Mesenchymal stem cell (in vitro differentiated cells and primary cell): ENCODE measurements at regions not wholly inside any gene's neighbourhood (a gene's known extent, or its start where the extent isn't known, plus 50 kb on each side); places are given as distances from the start of the nearest gene placed in this dataset.

Experiments used
- DNase-seq: peaks from one replicate; pipeline ENCODE4 v3.0.0-alpha.2; 2013
- H2AFZ ChIP-seq: one replicate; pipeline ENCODE4 v1.6.1; 2013; ENCODE audit warnings: low read depth, mild to moderate bottlenecking, control low read depth, inconsistent platforms, low read length, moderate library complexity
- H2AK5ac ChIP-seq: 2 replicates; pipeline ENCODE4 v1.6.1; 2013; ENCODE audit warnings: low read length, moderate library complexity, mild to moderate bottlenecking, inconsistent platforms; ENCODE audit not compliant: severe bottlenecking
- H2BK120ac ChIP-seq: one replicate; pipeline ENCODE4 v1.6.1; 2013; ENCODE audit warnings: low read depth, mild to moderate bottlenecking, inconsistent platforms, low read length, moderate library complexity
- H2BK12ac ChIP-seq, 2 experiments: one replicate each; pipeline ENCODE4 v1.6.1; 2013; ENCODE audit warnings: inconsistent platforms in 2 of 2, low read length in 2 of 2, mild to moderate bottlenecking in 2 of 2, moderate library complexity in 2 of 2, control low read depth in 1 of 2
- H2BK15ac ChIP-seq: one replicate; pipeline ENCODE4 v1.6.1; 2013; ENCODE audit warnings: mild to moderate bottlenecking, low read depth, inconsistent platforms; ENCODE audit not compliant: poor library complexity, severe bottlenecking
- H2BK5ac ChIP-seq: 2 replicates; pipeline ENCODE4 v1.6.1; 2013; ENCODE audit warnings: low read depth, mild to moderate bottlenecking, low read length, control low read depth, inconsistent platforms; ENCODE audit not compliant: poor library complexity, severe bottlenecking
- H3K14ac ChIP-seq, 2 experiments: one replicate each; pipeline ENCODE4 v1.6.1; 2013; ENCODE audit warnings: inconsistent platforms in 2 of 2, low read length in 2 of 2, control low read depth in 1 of 2, mild to moderate bottlenecking in 1 of 2, moderate library complexity in 1 of 2
- H3K18ac ChIP-seq, 2 experiments: one replicate each; pipeline ENCODE4 v1.6.1; 2013; ENCODE audit warnings: inconsistent platforms in 2 of 2, low read length in 2 of 2, control low read depth in 1 of 2, low read depth in 1 of 2, mild to moderate bottlenecking in 1 of 2
- H3K23ac ChIP-seq, 2 experiments: one replicate each; pipeline ENCODE4 v1.6.1; 2013; ENCODE audit warnings: inconsistent platforms in 2 of 2, low read length in 2 of 2, mild to moderate bottlenecking in 2 of 2, moderate library complexity in 2 of 2, control low read depth in 1 of 2
- H3K27ac ChIP-seq: 2 replicates; pipeline ENCODE4 v1.5.1; 2013; ENCODE audit warnings: mild to moderate bottlenecking, moderate library complexity, low read length, control low read depth, inconsistent platforms; ENCODE audit not compliant: poor library complexity, severe bottlenecking
- H3K27me3 ChIP-seq, 2 experiments: 2 replicates each; pipeline versions ENCODE4 v1.6.1 to v1.7.0; 2013; ENCODE audit warnings: low read length in 2 of 2, mild to moderate bottlenecking in 2 of 2, moderate library complexity in 2 of 2, control low read depth in 1 of 2, inconsistent platforms in 1 of 2; ENCODE audit not compliant: control insufficient read depth in 1 of 2, insufficient read depth in 1 of 2
- H3K36me3 ChIP-seq, 2 experiments: 2 replicates each; pipeline versions ENCODE4 v1.6.1 to v1.7.0; 2013; ENCODE audit warnings: low read length in 2 of 2, control low read depth in 1 of 2, inconsistent platforms in 1 of 2, low read depth in 1 of 2, mild to moderate bottlenecking in 1 of 2; ENCODE audit not compliant: insufficient read depth in 2 of 2, control insufficient read depth in 1 of 2
- H3K4ac ChIP-seq, 2 experiments: one replicate each; pipeline ENCODE4 v1.6.1; 2013; ENCODE audit warnings: inconsistent platforms in 2 of 2, low read length in 2 of 2, mild to moderate bottlenecking in 2 of 2, moderate library complexity in 2 of 2, control low read depth in 1 of 2, low read depth in 1 of 2
- H3K4me1 ChIP-seq: 2 replicates; pipeline ENCODE4 v1.6.1; 2013; ENCODE audit warnings: low read depth, low read length, control low read depth; ENCODE audit not compliant: control insufficient read depth, insufficient read depth
- H3K4me2 ChIP-seq: 2 replicates; pipeline ENCODE4 v1.6.1; 2013; ENCODE audit warnings: low read length, mild to moderate bottlenecking, inconsistent platforms; ENCODE audit not compliant: poor library complexity, severe bottlenecking
- H3K4me3 ChIP-seq, 2 experiments: 2 replicates each; pipeline versions ENCODE4 v1.5.1 to v1.7.0; 2013; ENCODE audit warnings: low read length in 2 of 2, mild to moderate bottlenecking in 2 of 2, control low read depth in 1 of 2, low read depth in 1 of 2; ENCODE audit not compliant: insufficient read depth in 1 of 2
- H3K79me1 ChIP-seq: replicated peaks from 2 replicates; pipeline ENCODE4 v1.6.1; 2013; ENCODE audit warnings: mild to moderate bottlenecking, control low read depth, low read length, inconsistent platforms; ENCODE audit not compliant: poor library complexity, severe bottlenecking
- H3K9ac ChIP-seq: 2 replicates; pipeline ENCODE4 v1.7.0; 2013; ENCODE audit warnings: mild to moderate bottlenecking, low read length, moderate library complexity
- H3K9me3 ChIP-seq: 2 replicates; pipeline ENCODE4 v1.7.0; 2013; ENCODE audit warnings: mild to moderate bottlenecking, low read length; ENCODE audit not compliant: control insufficient read depth
- H4K8ac ChIP-seq: one replicate; pipeline ENCODE4 v1.6.1; 2013; ENCODE audit warnings: inconsistent platforms, mild to moderate bottlenecking, low read length, moderate library complexity
- H4K91ac ChIP-seq: one replicate; pipeline ENCODE4 v1.6.1; 2013; ENCODE audit warnings: mild to moderate bottlenecking, low read length, inconsistent platforms
- WGBS: methylation state at CpG from one replicate; pipeline ENCODE4 v1.1.7; 2013; ENCODE audit warnings: mixed read lengths; 5-methylcytosine and 5-hydroxymethylcytosine counted together

GRCh38 chr19:16013851-16014840, 62.1 kb upstream of the TPM4 start:
- H3K4ac ChIP-seq: no peak overlapping the region
- H3K18ac ChIP-seq: no peak overlapping the region
- no peak overlapping the region for H2BK120ac ChIP-seq
- DNase-seq: no peak
- H3K27me3 ChIP-seq: no peaks in the 10 kb centered on the region
- no peaks in the 10 kb centered on the region for H3K4me1 ChIP-seq
- H3K14ac ChIP-seq: no peak overlapping the region
- no peak overlapping the region for H2BK12ac ChIP-seq
- H3K23ac ChIP-seq: no peak overlapping the region
- no peak overlapping the region for H3K9ac ChIP-seq
- H3K4me3 ChIP-seq: no peak overlapping the region
- H3K36me3 ChIP-seq: no peaks in the 10 kb centered on the region
- no peak overlapping the region for H3K27ac ChIP-seq
- H2BK15ac ChIP-seq: no peak overlapping the region
- no peak overlapping the region for H3K4me2 ChIP-seq
- no peaks in the 10 kb centered on the region for H3K9me3 ChIP-seq
- H4K8ac ChIP-seq: no peak overlapping the region
- WGBS: 89% methylated on average over 29 of the region's 31 CpGs
- no peak overlapping the region for H2AK5ac ChIP-seq
- H4K91ac ChIP-seq: no peak overlapping the region
- no peaks in the 10 kb centered on the region for H3K79me1 ChIP-seq
- no peak overlapping the region for H2BK5ac ChIP-seq
- no peak overlapping the region for H2AFZ ChIP-seq

GRCh38 chr19:16014923-16015804, 61.1 kb upstream of the TPM4 start:
- H3K4me3 ChIP-seq: no peak overlapping the region
- no peaks in the 10 kb centered on the region for H3K27me3 ChIP-seq
- no peaks in the 10 kb centered on the region for H3K9me3 ChIP-seq
- H3K9ac ChIP-seq: no peak overlapping the region
- WGBS: 82% methylated on average over 19 of the region's 19 CpGs
- H3K36me3 ChIP-seq: no peaks in the 10 kb centered on the region
- no peak overlapping the region for H3K4me2 ChIP-seq
- H2AK5ac ChIP-seq: no peak overlapping the region
- no peak overlapping the region for H2BK12ac ChIP-seq
- no peak overlapping the region for H4K91ac ChIP-seq
- H4K8ac ChIP-seq: no peak overlapping the region
- H3K18ac ChIP-seq: no peak overlapping the region
- no peak overlapping the region for H3K4ac ChIP-seq
- H3K79me1 ChIP-seq: no peaks in the 10 kb centered on the region
- no peak overlapping the region for H2BK5ac ChIP-seq
- H2BK15ac ChIP-seq: no peak overlapping the region
- H2BK120ac ChIP-seq: no peak overlapping the region
- no peak overlapping the region for H3K27ac ChIP-seq
- H2AFZ ChIP-seq: no peak overlapping the region
- no peak overlapping the region for H3K23ac ChIP-seq
- H3K4me1 ChIP-seq: no peaks in the 10 kb centered on the region
- no peak overlapping the region for H3K14ac ChIP-seq
- no peak for DNase-seq

DNA sequence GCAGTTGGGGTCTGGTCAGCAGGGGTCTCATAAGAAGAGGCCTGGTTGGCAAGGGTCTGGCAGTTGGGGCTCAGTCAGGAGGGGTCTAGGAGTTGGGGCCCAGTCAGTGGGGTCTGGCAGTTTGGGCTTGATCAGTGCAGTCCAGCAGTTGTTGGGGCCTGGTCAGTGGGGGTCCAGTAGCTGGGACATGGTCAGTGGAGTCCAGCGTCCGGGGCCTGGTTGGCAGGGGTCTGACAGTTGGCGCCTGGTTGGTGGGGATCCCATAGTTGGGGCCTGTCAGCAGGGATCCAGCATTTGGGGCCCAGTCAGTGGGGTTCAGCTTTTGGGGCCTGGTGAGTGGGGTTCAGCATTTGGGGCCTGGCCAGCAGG, 60.5 kb upstream of the TPM4 start:
- H3K36me3 ChIP-seq: no peaks in the 10 kb centered on the region
- H3K4ac ChIP-seq: no peak overlapping the region
- H3K14ac ChIP-seq: no peak overlapping the region
- no peak overlapping the region for H3K18ac ChIP-seq
- no peak overlapping the region for H2AFZ ChIP-seq
- no peak overlapping the region for H2BK120ac ChIP-seq
- H2BK12ac ChIP-seq: no peak overlapping the region
- H3K23ac ChIP-seq: no peak overlapping the region
- no peak overlapping the region for H3K4me3 ChIP-seq
- H3K27ac ChIP-seq: no peak overlapping the region
- H2BK15ac ChIP-seq: no peak overlapping the region
- no peak for DNase-seq
- no peaks in the 10 kb centered on the region for H3K4me1 ChIP-seq
- no peak overlapping the region for H2BK5ac ChIP-seq
- H2AK5ac ChIP-seq: no peak overlapping the region
- H3K27me3 ChIP-seq: no peaks in the 10 kb centered on the region
- H4K91ac ChIP-seq: no peak overlapping the region
- no peaks in the 10 kb centered on the region for H3K79me1 ChIP-seq
- no peaks in the 10 kb centered on the region for H3K9me3 ChIP-seq
- 73% methylated on average over 3 of the region's 3 CpGs for WGBS
- no peak overlapping the region for H3K4me2 ChIP-seq
- no peak overlapping the region for H4K8ac ChIP-seq
- H3K9ac ChIP-seq: no peak overlapping the region
